ENCODE measurements at regions not wholly inside any gene's neighbourhood (a gene's known extent, or its start where the extent isn't known, plus 50 kb on each side); places are given as distances from the start of the nearest gene placed in this dataset.

- Histone ChIP-seq H3K4me2 (ENCODE audit: low read depth, low read length) (no peak overlapping the region), H3K9me2 (replicated peaks; ENCODE audit: insufficient read depth, low read length) (no peaks in the 10 kb centered on the region), H3F3A (ENCODE audit: insufficient read depth, low read length) (no peaks in the 10 kb centered on the region), H3K79me2 (ENCODE audit: low read length) (no peaks in the 10 kb centered on the region), H3K9ac (ENCODE audit: low read length) (no peak overlapping the region), H3K9me3 (replicated peaks; ENCODE audit: insufficient read depth, low read length) (no peaks in the 10 kb centered on the region), H3K36me3 (replicated peaks; ENCODE audit: insufficient read depth, low read length) (no peaks in the 10 kb centered on the region), H3K27ac (ENCODE audit: low read length) (no peak overlapping the region), H2AFZ (ENCODE audit: low read length) (no peak overlapping the region), H3K27me3 (replicated peaks; ENCODE audit: insufficient read depth, low read length) (no peaks in the 10 kb centered on the region), H4K20me1 (ENCODE audit: insufficient read depth, low read length) (no peaks in the 10 kb centered on the region), H3K4me3 (ENCODE audit: low read length) (no peak overlapping the region), H3K4me1 (ENCODE audit: low read length) (no peaks in the 10 kb centered on the region)
- DNase-seq, result no peak
- TF ChIP-seq CTCF (IDR thresholded peaks at IDR 0.05; ENCODE audit: low read length) (no peak), EZH2 (optimal IDR thresholded peaks at IDR 0.05; ENCODE audit: low read depth, low read length) (no peak), EZH2phosphoT487 (IDR thresholded peaks at IDR 0.05; ENCODE audit: low read length) (no peak)
These were observed 283.3 kb downstream of the RPL10L start for GRCh38 chr14:46368275-46368674.

- DNase-seq, result no peak
- H2AFZ ChIP-seq (ENCODE audit: low read length), result no peak overlapping the region
- H3K79me2 ChIP-seq (ENCODE audit: low read length), result no peaks in the 10 kb centered on the region
- H3K9me3 ChIP-seq (replicated peaks; ENCODE audit: insufficient read depth, low read length), result no peaks in the 10 kb centered on the region
- no peaks in the 10 kb centered on the region for H3F3A ChIP-seq (ENCODE audit: insufficient read depth, low read length)
- no peaks in the 10 kb centered on the region for H3K27me3 ChIP-seq (replicated peaks; ENCODE audit: insufficient read depth, low read length)
- no peak overlapping the region for H3K9ac ChIP-seq (ENCODE audit: low read length)
- no peak overlapping the region for H3K27ac ChIP-seq (ENCODE audit: low read length)
- no peak for TF ChIP-seq EZH2 (optimal IDR thresholded peaks at IDR 0.05; ENCODE audit: low read depth, low read length)
- TF ChIP-seq CTCF (IDR thresholded peaks at IDR 0.05; ENCODE audit: low read length), result no peak
- no peak for TF ChIP-seq EZH2phosphoT487 (IDR thresholded peaks at IDR 0.05; ENCODE audit: low read length)
- H4K20me1 ChIP-seq (ENCODE audit: insufficient read depth, low read length), result no peaks in the 10 kb centered on the region
- no peak overlapping the region for H3K4me2 ChIP-seq (ENCODE audit: low read depth, low read length)
- no peaks in the 10 kb centered on the region for H3K9me2 ChIP-seq (replicated peaks; ENCODE audit: insufficient read depth, low read length)
- H3K4me1 ChIP-seq (ENCODE audit: low read length), result no peaks in the 10 kb centered on the region
- no peak overlapping the region for H3K4me3 ChIP-seq (ENCODE audit: low read length)
- H3K36me3 ChIP-seq (replicated peaks; ENCODE audit: insufficient read depth, low read length), result no peaks in the 10 kb centered on the region
These were observed 298.7 kb downstream of the RPL10L start for GRCh38 chr14:46352844-46353243.

GRCh38 chr14:46344327-46344937 lies 307.1 kb downstream of the RPL10L start:
- no peaks in the 10 kb centered on the region for H3F3A ChIP-seq (ENCODE audit: insufficient read depth, low read length)
- no peak overlapping the region for H3K4me3 ChIP-seq (ENCODE audit: low read length)
- H3K36me3 ChIP-seq (replicated peaks; ENCODE audit: insufficient read depth, low read length), result no peaks in the 10 kb centered on the region
- no peak overlapping the region for H3K9ac ChIP-seq (ENCODE audit: low read length)
- H3K9me3 ChIP-seq (replicated peaks; ENCODE audit: insufficient read depth, low read length), result no peaks in the 10 kb centered on the region
- H3K9me2 ChIP-seq (replicated peaks; ENCODE audit: insufficient read depth, low read length), result no peaks in the 10 kb centered on the region
- H3K4me2 ChIP-seq (ENCODE audit: low read depth, low read length), result no peak overlapping the region
- H3K79me2 ChIP-seq (ENCODE audit: low read length), result no peaks in the 10 kb centered on the region
- DNase-seq, result peak; percentile 44
- TF ChIP-seq CTCF (IDR thresholded peaks at IDR 0.05; ENCODE audit: low read length) (peak; percentile 56), EZH2phosphoT487 (IDR thresholded peaks at IDR 0.05; ENCODE audit: low read length) (no peak)
- no peak overlapping the region for H3K27ac ChIP-seq (ENCODE audit: low read length)
- H2AFZ ChIP-seq (ENCODE audit: low read length), result no peak overlapping the region
- no peaks in the 10 kb centered on the region for H3K27me3 ChIP-seq (replicated peaks; ENCODE audit: insufficient read depth, low read length)
- H3K4me1 ChIP-seq (ENCODE audit: low read length), result no peaks in the 10 kb centered on the region
- no peaks in the 10 kb centered on the region for H4K20me1 ChIP-seq (ENCODE audit: insufficient read depth, low read length)
